ENCODE measurements at regions not wholly inside any gene's neighbourhood (a gene's known extent, or its start where the extent isn't known, plus 50 kb on each side); places are given as distances from the start of the nearest gene placed in this dataset.

- Mint-ChIP-seq H3K4me1 (ENCODE audit: unreplicated experiment) (peaks cover 10% of the 10 kb centered on the region), H3K9me3 (no peaks in the 10 kb centered on the region), H3K4me3 (no peak overlapping the region), H3K27me3 (peaks cover 24% of the 10 kb centered on the region), H3K36me3 (peaks cover 3% of the 10 kb centered on the region), H3K27ac (no peak overlapping the region)
- no peak for TF ChIP-seq CTCF (conservative IDR thresholded peaks at IDR 0.05)
- DNase-seq (ENCODE audit: extremely low spot score, unreplicated experiment): no peak
Measured at GRCh38 chr15:93164409-93164808, 75.4 kb upstream of the RGMA start.

- peaks cover 6% of the 10 kb centered on the region for H3K4me1 Mint-ChIP-seq (ENCODE audit: unreplicated experiment)
- H3K36me3 Mint-ChIP-seq: peaks cover 3% of the 10 kb centered on the region
- no peak for TF ChIP-seq CTCF (conservative IDR thresholded peaks at IDR 0.05)
- no peak for DNase-seq (ENCODE audit: extremely low spot score, unreplicated experiment)
- no peak overlapping the region for H3K4me3 Mint-ChIP-seq
- H3K27ac Mint-ChIP-seq: no peak overlapping the region
- H3K9me3 Mint-ChIP-seq: no peaks in the 10 kb centered on the region
- H3K27me3 Mint-ChIP-seq: peaks cover 19% of the 10 kb centered on the region
Measured at GRCh38 chr15:93162560-93162959, 73.5 kb upstream of the RGMA start.

- no peak overlapping the region for H3K27ac Mint-ChIP-seq
- TF ChIP-seq CTCF (conservative IDR thresholded peaks at IDR 0.05): no peak
- no peak for DNase-seq (ENCODE audit: extremely low spot score, unreplicated experiment)
Measured at GRCh38 chr15:93159930-93160329, 70.9 kb upstream of the RGMA start.

GRCh38 chr15:93158097-93158900 lies 69.3 kb upstream of the RGMA start:
- Mint-ChIP-seq H3K27ac (no peak overlapping the region), H3K4me3 (no peak overlapping the region), H3K4me1 (ENCODE audit: unreplicated experiment) (no peaks in the 10 kb centered on the region), H3K27me3 (peaks cover 8% of the 10 kb centered on the region), H3K36me3 (peaks cover 3% of the 10 kb centered on the region), H3K9me3 (peaks cover 6% of the 10 kb centered on the region)
- no peak for TF ChIP-seq CTCF (conservative IDR thresholded peaks at IDR 0.05)
- DNase-seq (ENCODE audit: extremely low spot score, unreplicated experiment): no peak

More at GRCh38 chr15:93159930-93160329, 70.9 kb upstream of the RGMA start:
- Mint-ChIP-seq H3K9me3 (peaks cover 6% of the 10 kb centered on the region), H3K27me3 (peaks cover 11% of the 10 kb centered on the region), H3K4me1 (ENCODE audit: unreplicated experiment) (no peaks in the 10 kb centered on the region), H3K36me3 (peaks cover 3% of the 10 kb centered on the region), H3K4me3 (no peak overlapping the region)

DNA sequence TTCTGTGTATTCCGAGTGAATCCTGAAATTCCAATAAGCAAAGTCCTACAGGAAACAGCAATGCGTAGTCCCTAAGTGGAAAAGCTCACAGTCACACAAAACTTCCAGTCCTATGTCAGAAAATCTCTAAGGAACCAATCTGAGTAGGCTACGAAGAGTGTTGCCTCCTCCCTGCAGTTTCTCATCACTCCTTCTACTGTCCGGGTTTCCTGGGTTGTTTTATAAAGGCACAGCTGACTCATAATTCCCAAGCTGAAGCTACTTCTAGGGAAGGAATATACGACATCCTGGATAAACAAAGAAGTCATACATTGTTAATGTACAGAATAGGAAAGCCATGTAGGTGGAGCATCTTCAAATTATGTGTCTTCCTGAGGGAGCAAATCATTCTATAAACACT lies 65.7 kb upstream of the RGMA start:
- no peak for DNase-seq (ENCODE audit: extremely low spot score, unreplicated experiment)
- Mint-ChIP-seq H3K9me3 (peaks cover 6% of the 10 kb centered on the region), H3K4me1 (ENCODE audit: unreplicated experiment) (peaks cover 12% of the 10 kb centered on the region), H3K27ac (no peak overlapping the region), H3K4me3 (no peak overlapping the region), H3K27me3 (no peaks in the 10 kb centered on the region), H3K36me3 (no peaks in the 10 kb centered on the region)
- no peak for TF ChIP-seq CTCF (conservative IDR thresholded peaks at IDR 0.05)
